ENCODE measurements at regions not wholly inside any gene's neighbourhood (a gene's known extent, or its start where the extent isn't known, plus 50 kb on each side); places are given as distances from the start of the nearest gene placed in this dataset.
"Not testable (repeated sequence)": the region's sequence is repeated elsewhere in the genome, so short reads cannot be mapped to it uniquely, and the experiment has no call there.

GRCh38 chr4:176579226-176579625, 213.5 kb downstream of the VEGFC start:
- no peak for DNase-seq

- DNase-seq, result no peak
Observed at GRCh38 chr4:176583278-176583677, 209.4 kb downstream of the VEGFC start.

GRCh38 chr4:176584031-176584606, 208.6 kb downstream of the VEGFC start:
- DNase-seq, result no peak

GRCh38 chr4:176587920-176588319, 204.8 kb downstream of the VEGFC start:
- no peak for DNase-seq

- DNase-seq, result no peak
Observed at GRCh38 chr4:176588436-176588835, 204.3 kb downstream of the VEGFC start.

- DNase-seq, result no peak
Observed at GRCh38 chr4:176592976-176593670, 199.6 kb downstream of the VEGFC start.

- DNase-seq, result no peak
Observed at GRCh38 chr4:176593943-176594342, 198.8 kb downstream of the VEGFC start.

- no peak for DNase-seq
Observed at GRCh38 chr4:176595257-176595656, 197.5 kb downstream of the VEGFC start.

- DNase-seq, result no peak
Observed at GRCh38 chr4:176601124-176601523, 191.6 kb downstream of the VEGFC start.

- no peak for DNase-seq
Observed at GRCh38 chr4:176607807-176608206, 184.9 kb downstream of the VEGFC start.

GRCh38 chr4:176608346-176608745, 184.4 kb downstream of the VEGFC start:
- DNase-seq, result no peak

GRCh38 chr4:176610594-176610993, 182.1 kb downstream of the VEGFC start:
- no peak for DNase-seq

- no peak for DNase-seq
Observed at GRCh38 chr4:176611381-176611780, 181.3 kb downstream of the VEGFC start.

- no peak for DNase-seq
Observed at GRCh38 chr4:176611951-176612350, 180.8 kb downstream of the VEGFC start.

- DNase-seq, result no peak
Observed at GRCh38 chr4:176614793-176615192, 177.9 kb downstream of the VEGFC start.

- no peak for DNase-seq
Observed at GRCh38 chr4:176616151-176616550, 176.6 kb downstream of the VEGFC start.

- no peak for DNase-seq
Observed at GRCh38 chr4:176618138-176618537, 174.6 kb downstream of the VEGFC start.

- DNase-seq, result no peak
Observed at GRCh38 chr4:176619430-176619829, 173.3 kb downstream of the VEGFC start.

GRCh38 chr4:176622251-176622948, 170.3 kb downstream of the VEGFC start:
- DNase-seq, result no peak

- DNase-seq, result not testable (repeated sequence)
Observed at GRCh38 chr4:176624983-176625610, 167.6 kb downstream of the VEGFC start.

GRCh38 chr4:176627916-176628315, 164.8 kb downstream of the VEGFC start:
- no peak for DNase-seq

- DNase-seq, result no peak
Observed at GRCh38 chr4:176631611-176632010, 161.1 kb downstream of the VEGFC start.
